Adrenal gland (tissue), 5 donors: ENCODE measurements at regions not wholly inside any gene's neighbourhood (a gene's known extent, or its start where the extent isn't known, plus 50 kb on each side); places are given as distances from the start of the nearest gene placed in this dataset.

Source experiments
- POLR2A ChIP-seq, 2 donors: fragments of 450-650 bp; IDR thresholded peaks; one replicate each; pipeline ENCODE4 v1.6.1; 2017; ENCODE audit warnings: antibody characterized with exemption in 2 of 2, mild to moderate bottlenecking in 2 of 2, moderate library complexity in 1 of 2
- TF ChIP-seq, protein P1 (sequence below), 6 experiments: fragments of 450-650 bp in 4 of 6; fragments of 200-600 bp in 2 of 6; sonication (generic) in 1 of 6; IDR thresholded peaks; 1 replicate in 5 of 6; 2 replicates in 1 of 6; pipeline versions ENCODE4 v1.5.1 to v1.8.0; 2016 to 2021; ENCODE audit warnings: antibody characterized with exemption in 6 of 6, mild to moderate bottlenecking in 2 of 6, moderate library complexity in 1 of 6
- donor health status: DM: no; HTN: no; CAD: no.

DNA sequence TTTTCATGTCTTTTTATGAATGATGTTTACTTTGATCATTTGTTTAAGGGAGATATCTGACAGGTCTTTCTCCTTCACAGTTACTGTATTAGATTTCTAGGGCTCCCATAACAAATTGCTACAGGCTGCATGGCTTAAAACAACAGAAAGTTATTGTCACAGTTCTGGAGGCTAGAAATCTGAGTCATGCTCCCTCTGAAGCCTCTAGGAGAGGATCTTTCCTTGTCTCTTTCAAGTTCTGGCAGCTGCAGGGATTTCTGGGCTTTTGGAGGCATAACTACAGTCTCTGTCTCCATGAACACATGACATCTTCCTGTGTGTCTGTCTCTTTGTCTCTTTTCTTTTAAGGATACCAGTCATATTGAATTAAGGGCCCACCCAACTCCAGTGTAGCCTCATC is 557.3 kb upstream of the SEMA6A start:
- TF ChIP-seq, protein P1, sequence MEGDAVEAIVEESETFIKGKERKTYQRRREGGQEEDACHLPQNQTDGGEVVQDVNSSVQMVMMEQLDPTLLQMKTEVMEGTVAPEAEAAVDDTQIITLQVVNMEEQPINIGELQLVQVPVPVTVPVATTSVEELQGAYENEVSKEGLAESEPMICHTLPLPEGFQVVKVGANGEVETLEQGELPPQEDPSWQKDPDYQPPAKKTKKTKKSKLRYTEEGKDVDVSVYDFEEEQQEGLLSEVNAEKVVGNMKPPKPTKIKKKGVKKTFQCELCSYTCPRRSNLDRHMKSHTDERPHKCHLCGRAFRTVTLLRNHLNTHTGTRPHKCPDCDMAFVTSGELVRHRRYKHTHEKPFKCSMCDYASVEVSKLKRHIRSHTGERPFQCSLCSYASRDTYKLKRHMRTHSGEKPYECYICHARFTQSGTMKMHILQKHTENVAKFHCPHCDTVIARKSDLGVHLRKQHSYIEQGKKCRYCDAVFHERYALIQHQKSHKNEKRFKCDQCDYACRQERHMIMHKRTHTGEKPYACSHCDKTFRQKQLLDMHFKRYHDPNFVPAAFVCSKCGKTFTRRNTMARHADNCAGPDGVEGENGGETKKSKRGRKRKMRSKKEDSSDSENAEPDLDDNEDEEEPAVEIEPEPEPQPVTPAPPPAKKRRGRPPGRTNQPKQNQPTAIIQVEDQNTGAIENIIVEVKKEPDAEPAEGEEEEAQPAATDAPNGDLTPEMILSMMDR (IDR thresholded peaks at IDR 0.05) = no peak
- no peak for TF ChIP-seq POLR2A (IDR thresholded peaks at IDR 0.05)
